Right cardiac atrium (tissue), 5 donors: ENCODE measurements at regions not wholly inside any gene's neighbourhood (a gene's known extent, or its start where the extent isn't known, plus 50 kb on each side); places are given as distances from the start of the nearest gene placed in this dataset.

Source experiments
- ATAC-seq, 2 donors: fragments of 200-7000 bp; cut with Tn5 transposase; one replicate each; pipeline versions ENCODE4 v1.8.0 to v1.9.1; 2020; ENCODE audit warnings: moderate library complexity in 2 of 2, mild to moderate bottlenecking in 1 of 2
- DNase-seq, 3 donors: peaks; one replicate each; pipeline ENCODE4 v3.0.0-alpha.2; 2020
- H3K27ac ChIP-seq: one replicate; pipeline ENCODE4 v1.5.1; 2013; ENCODE audit warnings: mild to moderate bottlenecking, low read length, control low read depth, moderate library complexity
- H3K27me3 ChIP-seq: one replicate; pipeline ENCODE4 v1.6.1; 2013; ENCODE audit not compliant: control insufficient read depth, insufficient read depth
- H3K4me1 ChIP-seq: one replicate; pipeline ENCODE4 v1.6.1; 2013; ENCODE audit warnings: low read length; ENCODE audit not compliant: control insufficient read depth, insufficient read depth
- H3K4me3 ChIP-seq: one replicate; pipeline ENCODE4 v1.5.1; 2013; ENCODE audit warnings: low read length, control low read depth
- H3K9me3 ChIP-seq: one replicate; pipeline ENCODE4 v1.6.1; 2013; ENCODE audit warnings: low read length; ENCODE audit not compliant: control insufficient read depth
- WGBS: extraction: QIAGEN DNeasy Blood & Tissue Kit; methylation state at CpG from one replicate; pipeline ENCODE4 v1.1.7; 2013; 5-methylcytosine and 5-hydroxymethylcytosine counted together
- intact Hi-C, 4 donors: fragments of 100-400 bp; cut with DNase I; formaldehyde crosslinking; loops; one replicate each; pipeline versions ENCODE4 v1.11.0 to v1.14.0; 2022 to 2023
- donor health status: healthy with polysubstance abuse.
- donor health status: DM: no; HTN: yes; CAD: no.
- donor health status: DM: no; HTN: no; CAD: no.
- donor health status: DM: no; HTN: yes; CAD: no; lungs with severe emphysema.
- donor health status: DM: yes; HTN: yes; CAD: no.

- intact Hi-C loops, result no loop called here
- Histone ChIP-seq H3K4me3 (no peak overlapping the region), H3K9me3 (no peaks in the 10 kb centered on the region), H3K27ac (no peak overlapping the region), H3K4me1 (no peaks in the 10 kb centered on the region), H3K27me3 (no peaks in the 10 kb centered on the region)
- DNase-seq, result no peak
- 70% methylated on average over 3 of the region's 3 CpGs for WGBS
- no peak for ATAC-seq
Measured at GRCh38 chr18:2338601-2339000, 232.7 kb downstream of the METTL4 start.

DNA sequence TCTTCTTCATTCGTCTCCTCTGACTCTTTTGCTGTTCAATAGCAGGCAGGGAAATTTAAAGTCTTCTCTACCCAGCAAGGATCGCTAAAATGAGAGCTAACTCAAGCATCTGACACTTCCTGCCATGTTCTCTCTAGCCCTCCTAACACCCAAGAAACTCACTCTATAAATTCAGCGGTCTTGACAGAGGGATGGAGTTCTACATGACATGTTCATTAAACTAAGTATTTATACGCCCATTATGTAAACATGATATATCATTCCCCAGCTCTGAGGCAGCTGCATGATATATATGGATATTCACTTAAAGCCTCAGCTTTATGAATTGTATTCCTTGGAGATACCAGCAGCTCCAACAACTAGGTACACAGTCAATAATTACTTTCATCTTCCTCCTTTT is 231.0 kb downstream of the METTL4 start:
- no peaks in the 10 kb centered on the region for H3K27me3 ChIP-seq
- 85% methylated on average over 4 of the region's 4 CpGs for WGBS
- no peaks in the 10 kb centered on the region for H3K9me3 ChIP-seq
- no peaks in the 10 kb centered on the region for H3K4me1 ChIP-seq
- no peak overlapping the region for H3K4me3 ChIP-seq
- DNase-seq (no peak), ATAC-seq (no peak)
- intact Hi-C loops, result no loop called here
- no peak overlapping the region for H3K27ac ChIP-seq

- no peaks in the 10 kb centered on the region for H3K27me3 ChIP-seq
- intact Hi-C loops, result no loop called here
- no peaks in the 10 kb centered on the region for H3K4me1 ChIP-seq
- DNase-seq (no peak), ATAC-seq (no peak)
- no peak overlapping the region for H3K27ac ChIP-seq
- H3K4me3 ChIP-seq, result no peak overlapping the region
- WGBS, result 82% methylated on average over 5 of the region's 5 CpGs
- H3K9me3 ChIP-seq, result no peaks in the 10 kb centered on the region
Measured at GRCh38 chr18:2348003-2348402, 223.3 kb downstream of the METTL4 start.

DNA sequence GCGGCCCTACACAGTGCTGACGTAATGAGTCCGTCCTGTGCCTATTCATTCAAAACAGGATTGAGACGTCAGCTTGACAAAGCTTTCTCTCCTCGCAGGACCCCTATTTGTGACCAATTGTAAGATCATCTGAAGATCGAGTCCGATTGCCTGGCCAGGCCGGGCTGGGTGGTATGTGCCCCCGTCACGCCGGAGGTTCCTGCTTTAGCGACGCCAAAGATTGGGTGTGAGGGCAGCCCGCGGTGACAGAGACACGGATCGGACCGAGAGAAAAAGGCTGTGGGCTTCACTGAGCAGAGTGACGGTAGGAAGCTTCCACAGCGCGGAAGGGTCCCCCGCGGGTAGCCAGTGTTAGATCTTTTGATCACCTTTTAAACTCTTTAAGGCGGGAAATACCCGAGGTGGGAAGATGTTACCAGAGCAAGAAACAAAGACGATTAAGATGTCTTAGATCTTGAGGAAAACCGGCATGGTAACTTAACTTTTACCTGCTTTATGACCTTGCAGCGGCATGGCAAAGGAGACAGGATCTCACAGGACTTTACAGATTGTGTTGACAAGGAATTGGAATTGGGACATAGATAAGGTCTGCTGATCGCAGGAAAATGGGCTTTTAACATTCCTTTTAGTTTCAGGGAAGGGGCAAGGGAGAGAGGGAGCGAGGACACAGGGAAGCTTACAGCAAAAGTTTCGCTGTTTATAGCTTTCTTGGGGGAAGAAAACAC is 220.0 kb downstream of the METTL4 start:
- Histone ChIP-seq H3K27me3 (no peaks in the 10 kb centered on the region), H3K9me3 (no peaks in the 10 kb centered on the region), H3K4me1 (no peaks in the 10 kb centered on the region), H3K4me3 (no peak overlapping the region), H3K27ac (no peak overlapping the region)
- intact Hi-C loops, result no loop called here
- ATAC-seq (no peak), DNase-seq (no peak)
- WGBS, result 84% methylated on average over 31 of the region's 31 CpGs

DNA sequence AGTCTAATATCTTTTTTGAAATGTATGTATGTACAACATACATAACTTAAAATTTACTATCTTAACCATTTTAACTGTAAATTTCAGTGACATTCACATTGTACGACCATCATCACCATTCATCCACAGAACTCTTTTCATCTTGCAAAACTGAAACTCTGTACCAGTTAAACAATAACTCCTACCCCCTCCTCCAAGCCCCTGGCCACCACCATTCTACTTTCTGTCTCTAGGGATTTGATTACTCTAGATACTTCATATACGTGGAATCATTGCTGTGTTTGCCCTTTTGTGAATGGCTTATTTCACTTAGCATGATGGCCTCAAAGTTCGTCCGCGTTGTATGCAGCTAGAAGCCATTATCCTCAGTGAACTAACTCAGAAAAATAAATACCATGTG is 217.0 kb downstream of the METTL4 start:
- Histone ChIP-seq H3K9me3 (no peaks in the 10 kb centered on the region), H3K27me3 (no peaks in the 10 kb centered on the region), H3K4me3 (no peak overlapping the region), H3K27ac (no peak overlapping the region), H3K4me1 (no peaks in the 10 kb centered on the region)
- WGBS, result 86% methylated on average over 5 of the region's 5 CpGs
- ATAC-seq, result no peak
- no peak for DNase-seq
- intact Hi-C loops, result no loop called here

GRCh38 chr18:2356906-2357305 is 214.4 kb downstream of the METTL4 start:
- intact Hi-C loops, result no loop called here
- Histone ChIP-seq H3K9me3 (no peaks in the 10 kb centered on the region), H3K4me3 (no peak overlapping the region), H3K4me1 (no peaks in the 10 kb centered on the region), H3K27me3 (no peaks in the 10 kb centered on the region), H3K27ac (no peak overlapping the region)
- DNase-seq, result no peak
- WGBS, result 88% methylated on average over 5 of the region's 5 CpGs
- no peak for ATAC-seq

- H3K27ac ChIP-seq, result no peak overlapping the region
- intact Hi-C loops, result no loop called here
- no peaks in the 10 kb centered on the region for H3K27me3 ChIP-seq
- no peaks in the 10 kb centered on the region for H3K4me1 ChIP-seq
- 36% methylated on average over 1 of the region's 1 CpG for WGBS
- no peak for DNase-seq
- ATAC-seq, result no peak
- no peaks in the 10 kb centered on the region for H3K9me3 ChIP-seq
- H3K4me3 ChIP-seq, result no peak overlapping the region
Measured at GRCh38 chr18:2360861-2361260, 210.4 kb downstream of the METTL4 start.

DNA sequence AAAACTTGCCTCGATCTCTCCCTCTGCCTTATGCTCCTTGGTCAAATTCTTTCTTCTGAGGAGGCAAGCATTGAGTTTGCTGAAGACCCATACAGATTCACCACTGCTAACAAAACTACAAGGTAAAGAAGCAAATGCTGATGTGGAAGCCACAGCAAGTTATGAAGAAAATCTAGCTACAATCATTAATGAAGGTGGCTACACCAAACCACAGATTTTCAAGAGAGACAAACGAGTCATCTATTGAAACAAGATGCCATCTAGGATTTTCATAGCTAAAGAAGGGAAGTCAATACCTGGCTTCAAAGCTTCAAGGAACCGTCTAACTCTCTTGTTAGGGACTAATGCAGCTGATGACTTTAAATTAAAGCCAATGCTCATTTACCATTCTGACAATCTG is 203.2 kb downstream of the METTL4 start:
- Histone ChIP-seq H3K9me3 (no peaks in the 10 kb centered on the region), H3K27ac (no peak overlapping the region), H3K4me1 (no peaks in the 10 kb centered on the region), H3K27me3 (no peaks in the 10 kb centered on the region), H3K4me3 (no peak overlapping the region)
- DNase-seq, result no peak
- intact Hi-C loops, result no loop called here
- ATAC-seq, result no peak
- WGBS, result 76% methylated on average over 3 of the region's 3 CpGs

- no peaks in the 10 kb centered on the region for H3K4me1 ChIP-seq
- intact Hi-C loops, result no loop called here
- no peak overlapping the region for H3K4me3 ChIP-seq
- H3K9me3 ChIP-seq, result no peaks in the 10 kb centered on the region
- no peak for DNase-seq
- no peaks in the 10 kb centered on the region for H3K27me3 ChIP-seq
- 69% methylated on average over 2 of the region's 2 CpGs for WGBS
- no peak for ATAC-seq
- H3K27ac ChIP-seq, result no peak overlapping the region
Measured at GRCh38 chr18:2376707-2377106, 194.6 kb downstream of the METTL4 start.

- H3K4me3 ChIP-seq, result no peak overlapping the region
- DNase-seq, result no peak
- 67% methylated on average over 2 of the region's 2 CpGs for WGBS
- no peaks in the 10 kb centered on the region for H3K4me1 ChIP-seq
- H3K27me3 ChIP-seq, result no peaks in the 10 kb centered on the region
- intact Hi-C loops, result no loop called here
- H3K27ac ChIP-seq, result no peak overlapping the region
- H3K9me3 ChIP-seq, result no peaks in the 10 kb centered on the region
- no peak for ATAC-seq
Measured at GRCh38 chr18:2380101-2380500, 191.2 kb downstream of the METTL4 start.

GRCh38 chr18:2381539-2381938 is 189.8 kb downstream of the METTL4 start:
- ATAC-seq (no peak), DNase-seq (no peak)
- Histone ChIP-seq H3K4me1 (no peaks in the 10 kb centered on the region), H3K4me3 (no peak overlapping the region), H3K27ac (no peak overlapping the region), H3K27me3 (no peaks in the 10 kb centered on the region), H3K9me3 (no peaks in the 10 kb centered on the region)
- intact Hi-C loops, result no loop called here
- WGBS, result 84% methylated on average over 2 of the region's 2 CpGs

GRCh38 chr18:2387588-2387987 is 183.7 kb downstream of the METTL4 start:
- DNase-seq (no peak), ATAC-seq (no peak)
- Histone ChIP-seq H3K27ac (no peak overlapping the region), H3K4me3 (no peak overlapping the region), H3K4me1 (no peaks in the 10 kb centered on the region), H3K27me3 (no peaks in the 10 kb centered on the region), H3K9me3 (no peaks in the 10 kb centered on the region)
- intact Hi-C loops, result no loop called here
